ENCODE measurements at regions not wholly inside any gene's neighbourhood (a gene's known extent, or its start where the extent isn't known, plus 50 kb on each side); places are given as distances from the start of the nearest gene placed in this dataset.

GRCh38 chr17:34182036-34182803 lies 72.9 kb upstream of the CCL2 start:
- no peak for TF ChIP-seq POLR2A (IDR thresholded peaks at IDR 0.05)
- TF ChIP-seq CTCF (IDR thresholded peaks at IDR 0.05): no peak
- TF ChIP-seq EP300 (IDR thresholded peaks at IDR 0.05): no peak
- H3K4me1 ChIP-seq: peaks cover 0 to 11% (median 3%) of the 10 kb centered on the region in 4 donors
- no peak overlapping the region for H3K27ac ChIP-seq
- no peak for DNase-seq (ENCODE audit: low spot score in 2 of 2)
- no peaks in the 10 kb centered on the region for H3K9me3 ChIP-seq
- no peaks in the 10 kb centered on the region for H3K36me3 ChIP-seq
- WGBS, 2 donors: 45% methylated on average over 6 of the region's 6 CpGs
- no peaks in the 10 kb centered on the region for H3K27me3 ChIP-seq
- no peak overlapping the region for H3K4me3 ChIP-seq

- Histone ChIP-seq H3K27ac (no peak overlapping the region), H3K4me3 (no peak overlapping the region), H3K36me3 (no peaks in the 10 kb centered on the region), H3K9me3 (peaks cover 0 to 7% (median 0%) of the 10 kb centered on the region in 4 donors), H3K4me1 (peaks cover 0 to 11% (median 2%) of the 10 kb centered on the region in 4 donors), H3K27me3 (no peaks in the 10 kb centered on the region)
- WGBS, 2 donors: 82 to 84% methylated on average over 3 of the region's 3 CpGs
- no peak for DNase-seq (ENCODE audit: low spot score in 2 of 2)
- TF ChIP-seq POLR2A (IDR thresholded peaks at IDR 0.05): no peak
Measured at GRCh38 chr17:34195987-34196386, 59.1 kb upstream of the CCL2 start.

- no peak for DNase-seq (ENCODE audit: low spot score in 2 of 2)
- peaks cover 0 to 12% (median 2%) of the 10 kb centered on the region in 4 donors for H3K4me1 ChIP-seq
- 36 to 48% methylated on average over 1 of the region's 1 CpG for WGBS, 2 donors
- no peak overlapping the region for H3K4me3 ChIP-seq
- H3K9me3 ChIP-seq: peaks cover 0 to 14% (median 0%) of the 10 kb centered on the region in 4 donors
- no peak for TF ChIP-seq CTCF (IDR thresholded peaks at IDR 0.05)
- H3K27ac ChIP-seq: no peak overlapping the region
- no peaks in the 10 kb centered on the region for H3K27me3 ChIP-seq
- H3K36me3 ChIP-seq: no peaks in the 10 kb centered on the region
Measured at GRCh38 chr17:34198519-34198918, 56.6 kb upstream of the CCL2 start.

- Histone ChIP-seq H3K4me3 (no peak overlapping the region), H3K27ac (no peak overlapping the region)
- WGBS, 2 donors: 42% methylated on average over 7 of the region's 7 CpGs
Measured at GRCh38 chr17:34199454-34199853, 55.6 kb upstream of the CCL2 start.

GRCh38 chr17:34199932-34200534 lies 55.1 kb upstream of the CCL2 start:
- Histone ChIP-seq H3K36me3 (no peaks in the 10 kb centered on the region), H3K4me3 (no peak overlapping the region), H3K27me3 (no peaks in the 10 kb centered on the region), H3K9me3 (peaks cover 0 to 15% (median 0%) of the 10 kb centered on the region in 4 donors), H3K27ac (no peak overlapping the region), H3K4me1 (peaks cover 0 to 12% (median 2%) of the 10 kb centered on the region in 4 donors)
- WGBS, 2 donors: 20% methylated on average over 8 of the region's 8 CpGs
- TF ChIP-seq EP300 (IDR thresholded peaks at IDR 0.05) (peak in 1 of 2 donors; percentile 66), POLR2A (IDR thresholded peaks at IDR 0.05) (no peak), CTCF (IDR thresholded peaks at IDR 0.05) (peak; percentile 99 to 100 (median 100))
- DNase-seq (ENCODE audit: low spot score in 2 of 2): peak; percentile 61 to 95

More at GRCh38 chr17:34199454-34199853, 55.6 kb upstream of the CCL2 start:
- no peak for TF ChIP-seq CTCF (IDR thresholded peaks at IDR 0.05)
- TF ChIP-seq POLR2A (IDR thresholded peaks at IDR 0.05): no peak
- no peak for TF ChIP-seq EP300 (IDR thresholded peaks at IDR 0.05)
- DNase-seq (ENCODE audit: low spot score in 2 of 2): no peak
- Histone ChIP-seq H3K36me3 (no peaks in the 10 kb centered on the region), H3K9me3 (peaks cover 0 to 15% (median 0%) of the 10 kb centered on the region in 4 donors), H3K4me1 (peaks cover 0 to 12% (median 2%) of the 10 kb centered on the region in 4 donors), H3K27me3 (no peaks in the 10 kb centered on the region)
